DOHH2 (cell line): ENCODE measurements at regions not wholly inside any gene's neighbourhood (a gene's known extent, or its start where the extent isn't known, plus 50 kb on each side); places are given as distances from the start of the nearest gene placed in this dataset.

ENCODE experiments used
- CTCF ChIP-seq: fragments of 200-600 bp; sonication (generic); IDR thresholded peaks from one replicate; pipeline ENCODE4 v1.5.1; 2014; ENCODE audit warnings: antibody characterized with exemption, mild to moderate bottlenecking, low read depth, low read length; ENCODE audit not compliant: poor library complexity, severe bottlenecking
- EZH2phosphoT487 ChIP-seq: fragments of 200-600 bp; sonication (generic); IDR thresholded peaks from 2 replicates; pipeline ENCODE4 v1.6.1; 2017; ENCODE audit warnings: borderline replicate concordance, mild to moderate bottlenecking, antibody characterized with exemption, low read length, moderate library complexity, mixed read lengths

DNA sequence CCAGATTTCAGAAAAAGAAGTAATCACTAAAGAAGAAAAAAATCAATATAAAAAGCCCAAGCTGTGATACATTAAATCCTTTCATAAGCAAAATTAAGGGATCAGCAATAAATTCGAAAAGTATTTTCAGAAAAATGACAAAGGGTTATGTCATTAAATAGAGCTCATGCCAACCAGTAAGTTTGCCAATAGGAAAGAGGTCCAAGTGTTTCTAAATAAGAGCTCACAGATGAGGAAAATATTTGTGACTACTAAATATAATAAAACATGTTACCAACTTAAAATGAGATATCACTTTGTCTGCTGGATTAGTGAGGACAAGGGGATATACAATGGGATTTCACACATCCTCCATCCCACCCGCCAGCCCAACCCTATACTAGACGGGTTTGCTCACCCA, 140.3 kb upstream of the EYA4 start:
- TF ChIP-seq CTCF (no peak), EZH2phosphoT487 (no peak)
